ENCODE measurements at regions not wholly inside any gene's neighbourhood (a gene's known extent, or its start where the extent isn't known, plus 50 kb on each side); places are given as distances from the start of the nearest gene placed in this dataset.
A peak's percentile ranks its signal among the peaks of the same experiment; 100 is the strongest.

GRCh38 chr7:95718577-95719410, 53.6 kb upstream of the DYNC1I1 start:
- DNase-seq: peak in 1 of 2 experiments; percentile 48

DNA sequence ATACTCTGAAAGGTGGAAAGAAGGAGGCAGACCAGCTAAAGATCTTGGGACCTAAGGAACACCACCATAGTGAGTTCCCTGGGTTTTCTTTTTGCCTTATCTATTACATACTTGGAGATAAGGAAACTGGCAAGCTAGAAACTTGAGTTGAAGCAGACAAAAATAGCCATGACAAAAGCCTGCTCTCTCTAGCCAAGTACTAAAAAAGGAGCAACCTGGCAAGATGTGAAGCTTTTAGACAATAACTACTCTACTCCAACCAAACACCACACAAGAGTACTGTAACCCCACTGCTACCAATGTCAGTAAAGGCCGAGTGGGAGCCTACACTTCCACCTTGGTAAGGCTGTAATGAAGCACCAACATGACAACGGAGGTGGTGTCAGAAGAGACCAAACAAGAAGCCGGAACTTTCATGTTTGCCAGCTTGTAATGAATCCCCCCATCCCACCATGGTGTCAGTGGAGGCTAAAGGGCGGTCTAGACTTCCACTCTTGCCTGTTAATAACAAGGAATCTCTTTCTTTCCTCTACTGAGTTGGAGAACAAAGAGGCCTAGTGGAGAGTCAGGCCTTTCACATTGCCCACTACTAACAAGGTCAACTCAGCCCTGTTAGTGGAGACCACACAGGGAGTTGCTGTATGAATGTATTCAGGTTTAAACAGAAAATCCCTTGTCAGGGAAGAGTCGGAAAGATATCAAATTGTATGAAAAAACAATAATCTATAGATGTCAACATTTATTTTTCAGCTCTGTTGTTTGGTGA, 55.8 kb upstream of the DYNC1I1 start:
- DNase-seq: no peak

GRCh38 chr7:95715274-95715673, 57.1 kb upstream of the DYNC1I1 start:
- no peak for DNase-seq

- no peak for DNase-seq
These were observed 61.6 kb upstream of the DYNC1I1 start for GRCh38 chr7:95710711-95711110.

DNA sequence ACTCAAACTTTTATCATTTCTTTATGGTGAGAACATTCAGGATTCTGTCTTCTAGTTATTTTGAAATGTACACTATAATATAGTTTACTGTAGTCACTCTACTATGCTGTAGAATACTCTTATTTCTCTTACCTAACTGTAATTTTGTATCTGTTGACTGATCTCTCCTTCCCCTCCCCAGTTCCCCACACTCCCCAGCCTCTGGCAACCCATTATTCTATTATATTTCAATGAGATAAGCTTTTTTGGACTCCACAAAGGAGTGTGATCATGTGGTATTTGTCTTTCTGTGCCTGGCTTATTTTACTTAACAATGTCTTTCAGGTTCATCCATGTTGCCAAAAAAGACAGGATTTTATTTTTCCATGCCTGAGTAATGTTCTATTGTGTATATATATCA, 71.4 kb upstream of the DYNC1I1 start:
- DNase-seq: no peak

- no peak for DNase-seq
These were observed 78.0 kb upstream of the DYNC1I1 start for GRCh38 chr7:95694334-95694733.

- DNase-seq: no peak
These were observed 78.6 kb upstream of the DYNC1I1 start for GRCh38 chr7:95693551-95694333.

- DNase-seq: no peak
These were observed 80.9 kb upstream of the DYNC1I1 start for GRCh38 chr7:95691464-95691863.

DNA sequence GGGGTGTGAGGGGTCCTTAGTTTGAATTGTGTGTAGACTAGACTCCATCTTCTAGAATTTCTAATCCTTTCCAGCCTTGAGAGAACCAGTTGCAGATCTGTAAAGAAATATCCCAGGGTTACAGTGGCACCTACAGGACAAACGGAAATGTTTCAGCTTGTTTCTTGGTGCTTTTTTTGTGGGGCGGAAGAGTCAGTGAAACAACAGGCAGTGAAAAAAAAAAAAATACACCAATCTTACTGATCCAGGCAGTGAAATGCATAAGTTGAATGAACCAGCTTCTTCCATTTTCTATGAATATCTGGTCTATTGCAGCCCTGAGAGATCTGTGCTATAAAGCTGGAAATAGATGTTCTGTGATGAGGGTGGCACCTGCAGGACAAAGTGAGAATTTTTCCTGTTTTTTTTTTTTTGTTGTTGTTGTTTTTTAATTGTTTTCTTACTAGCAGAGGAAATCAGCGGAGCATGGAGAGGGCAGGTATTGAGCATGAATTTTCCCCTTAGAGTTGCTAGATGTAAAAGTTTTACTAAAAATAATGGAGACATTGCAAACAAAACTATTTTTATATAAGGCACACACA, 81.9 kb upstream of the DYNC1I1 start:
- DNase-seq: peak; percentile 48 to 78

GRCh38 chr7:95688931-95689495, 83.3 kb upstream of the DYNC1I1 start:
- no peak for DNase-seq

- peak; percentile 38 to 68 for DNase-seq
These were observed 84.5 kb upstream of the DYNC1I1 start for GRCh38 chr7:95687759-95688343.

- DNase-seq: peak; percentile 50 to 85
These were observed 86.2 kb upstream of the DYNC1I1 start for GRCh38 chr7:95686109-95686508.

- no peak for DNase-seq
These were observed 87.8 kb upstream of the DYNC1I1 start for GRCh38 chr7:95684505-95684904.

- DNase-seq: peak; percentile 38 to 44
These were observed 87.7 kb upstream of the PDK4 start for GRCh38 chr7:95684037-95684436.

DNA sequence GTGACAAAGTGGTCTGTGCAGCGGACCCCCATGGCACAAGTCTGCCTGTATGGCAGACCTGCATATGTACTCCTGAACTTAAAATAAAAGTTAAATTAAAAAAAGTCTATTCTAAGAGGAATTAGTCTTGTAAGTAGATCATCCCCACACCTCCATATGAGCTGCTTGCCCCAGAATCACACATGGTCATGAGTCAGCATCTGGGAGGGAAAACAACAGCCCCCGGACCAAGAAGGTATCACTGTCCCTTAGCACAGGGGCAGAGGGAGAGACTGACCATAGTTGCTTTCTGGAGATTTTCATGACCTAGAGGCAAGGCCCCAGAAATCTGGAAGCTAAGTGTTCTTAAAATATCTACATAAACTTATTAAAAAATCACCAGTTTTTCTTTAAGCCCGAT, 86.6 kb upstream of the PDK4 start:
- DNase-seq: no peak

DNA sequence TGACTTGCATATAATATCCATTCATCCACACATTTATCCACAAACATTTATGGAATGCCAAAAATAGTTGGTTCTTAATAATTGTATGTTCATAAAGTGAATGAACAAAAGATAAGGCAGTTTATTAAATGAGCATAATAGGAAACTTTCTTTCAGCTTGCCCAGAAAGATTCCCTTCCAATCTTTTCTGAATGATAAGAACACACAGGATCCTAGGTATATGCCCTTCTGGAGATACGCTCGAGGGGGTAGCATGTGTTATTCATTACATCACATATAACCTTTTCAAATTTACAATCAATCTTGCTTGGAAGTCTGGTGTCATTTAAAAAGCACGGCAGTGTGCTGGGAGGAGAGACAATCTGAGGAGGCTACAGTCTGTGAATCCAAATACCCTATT, 80.4 kb upstream of the PDK4 start:
- DNase-seq: no peak

DNA sequence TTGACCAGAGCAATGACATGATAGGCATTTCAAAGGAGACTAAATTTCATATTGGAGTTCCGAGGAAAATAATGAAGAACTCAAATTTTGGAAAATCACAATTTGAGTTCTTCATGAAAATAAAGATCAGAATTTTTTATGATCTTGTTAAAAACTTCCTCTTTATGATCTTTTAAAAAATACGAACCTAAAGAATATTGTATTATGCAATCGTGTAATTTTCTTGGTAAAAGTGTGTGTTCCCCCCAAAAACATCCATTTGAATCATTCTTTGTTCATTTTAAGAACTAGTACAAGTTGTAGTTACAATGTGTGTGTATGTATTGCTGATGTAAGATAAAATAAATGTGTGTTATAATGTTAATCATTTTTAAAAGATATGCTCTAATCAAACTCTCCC, 79.3 kb upstream of the PDK4 start:
- no peak for DNase-seq

- DNase-seq: no peak
These were observed 78.7 kb upstream of the PDK4 start for GRCh38 chr7:95675016-95675415.

DNA sequence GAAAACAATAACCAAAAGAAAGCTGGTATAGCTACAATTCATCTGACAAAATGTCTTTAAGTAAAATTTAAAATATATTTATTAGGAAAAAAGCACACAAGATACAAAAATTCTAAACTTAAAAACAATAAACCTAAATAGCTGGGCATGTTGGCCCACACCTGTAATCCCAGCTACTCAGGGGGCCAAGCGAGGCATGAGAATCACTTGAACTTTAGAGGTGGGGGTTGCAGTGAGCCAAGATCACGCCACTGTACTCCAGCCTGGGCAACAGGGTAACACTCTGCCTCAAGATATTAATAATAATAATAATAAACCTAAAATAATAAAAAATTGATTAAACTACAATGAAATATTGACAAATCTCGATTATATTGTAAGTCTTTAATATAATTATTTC, 77.8 kb upstream of the PDK4 start:
- DNase-seq: no peak

GRCh38 chr7:95672434-95672833, 76.1 kb upstream of the PDK4 start:
- DNase-seq: no peak

GRCh38 chr7:95669513-95669912, 73.2 kb upstream of the PDK4 start:
- no peak for DNase-seq

DNA sequence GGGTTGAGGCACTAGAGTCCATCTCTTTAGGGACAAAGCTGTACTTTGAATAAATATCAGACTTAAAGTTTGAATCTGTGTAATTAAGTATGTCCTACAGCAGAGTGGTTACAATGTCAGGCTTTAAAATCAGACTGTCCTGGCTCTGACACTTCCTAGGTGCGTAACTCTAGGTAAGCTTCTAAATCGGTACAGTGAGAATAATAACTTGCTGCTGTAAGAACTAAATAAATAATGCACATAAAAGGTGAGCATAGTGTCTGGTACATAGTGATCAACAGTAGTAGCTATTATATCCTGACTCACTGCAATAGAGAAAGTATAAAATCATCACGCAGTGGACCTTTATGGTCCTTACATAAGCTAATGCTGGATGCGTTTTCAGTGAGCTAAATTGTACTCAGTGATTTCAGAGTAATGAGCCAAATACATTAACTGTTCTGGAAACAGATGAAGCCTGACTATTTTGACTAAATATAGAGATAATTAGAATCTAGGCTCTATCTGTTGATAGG, 72.2 kb upstream of the PDK4 start:
- DNase-seq: no peak
